ENCODE measurements at regions not wholly inside any gene's neighbourhood (a gene's known extent, or its start where the extent isn't known, plus 50 kb on each side); places are given as distances from the start of the nearest gene placed in this dataset.
A peak's percentile ranks its signal among the peaks of the same experiment; 100 is the strongest.

GRCh38 chr7:115097175-115097671 lies 175.3 kb downstream of the MDFIC start:
- intact Hi-C loops (cut with micrococcal nuclease; ENCODE audit: unreplicated experiment): no loop called here
- Histone ChIP-seq H3K27me3 (ENCODE audit: insufficient read depth, low read depth) (no peaks in the 10 kb centered on the region), H3F3A (ENCODE audit: insufficient read depth, low read depth) (no peaks in the 10 kb centered on the region), H3K9me2 (ENCODE audit: insufficient read depth) (no peaks in the 10 kb centered on the region), H3K4me3 (no peak overlapping the region), H3K36me3 (ENCODE audit: low read depth) (no peaks in the 10 kb centered on the region), H3K27ac (no peak overlapping the region), H3K4me1 (replicated peaks; ENCODE audit: insufficient read depth) (peaks cover 17% of the 10 kb centered on the region), H3K9me3 (ENCODE audit: insufficient read depth, low read depth) (peaks cover 11% of the 10 kb centered on the region; the same call in 1 of the 2 replicates), H3K79me2 (ENCODE audit: low read depth) (no peaks in the 10 kb centered on the region), H4K20me1 (ENCODE audit: insufficient read depth) (no peaks in the 10 kb centered on the region), H2AFZ (peak overlapping the region; percentile 45; the same call in 1 of the 2 replicates), H3K4me2 (no peak overlapping the region)
- CTCF ChIA-PET: no interaction called here
- no peak for TF ChIP-seq CTCF (conservative IDR thresholded peaks at IDR 0.05)
- no peak for TF ChIP-seq EZH2 (IDR thresholded peaks at IDR 0.05; ENCODE audit: low read depth)
- no TSS peak for BruUV-seq (replicated peaks)
- DNase-seq: peak in 1 of 2 experiments; percentile 60
- POLR2A ChIA-PET (ENCODE audit: unreplicated experiment): no interaction called here

GRCh38 chr7:115096262-115096661 lies 174.4 kb downstream of the MDFIC start:
- H3K4me3 ChIP-seq: no peak overlapping the region
- no peaks in the 10 kb centered on the region for H3K79me2 ChIP-seq (ENCODE audit: low read depth)
- H3K4me1 ChIP-seq (replicated peaks; ENCODE audit: insufficient read depth): peaks cover 17% of the 10 kb centered on the region
- TF ChIP-seq EZH2 (IDR thresholded peaks at IDR 0.05; ENCODE audit: low read depth) (no peak), CTCF (conservative IDR thresholded peaks at IDR 0.05) (no peak)
- ChIA-PET CTCF (no interaction called here), POLR2A (ENCODE audit: unreplicated experiment) (interaction anchor here (0.7 kb wide), 1 partner anchor 13 kb away, joined by 11 read pairs; no protein-coding TSS in a partner anchor)
- no peak overlapping the region for H3K27ac ChIP-seq
- no peak overlapping the region for H2AFZ ChIP-seq
- no peaks in the 10 kb centered on the region for H4K20me1 ChIP-seq (ENCODE audit: insufficient read depth)
- H3K9me2 ChIP-seq (ENCODE audit: insufficient read depth): no peaks in the 10 kb centered on the region
- no peaks in the 10 kb centered on the region for H3K36me3 ChIP-seq (ENCODE audit: low read depth)
- intact Hi-C loops (cut with micrococcal nuclease; ENCODE audit: unreplicated experiment): no loop called here
- no peaks in the 10 kb centered on the region for H3F3A ChIP-seq (ENCODE audit: insufficient read depth, low read depth)
- H3K9me3 ChIP-seq (ENCODE audit: insufficient read depth, low read depth): peaks cover 11% of the 10 kb centered on the region; the same call in 1 of the 2 replicates
- H3K27me3 ChIP-seq (ENCODE audit: insufficient read depth, low read depth): no peaks in the 10 kb centered on the region
- DNase-seq: no peak
- BruUV-seq (replicated peaks): no TSS peak
- H3K4me2 ChIP-seq: no peak overlapping the region

GRCh38 chr7:115094163-115094562 lies 172.3 kb downstream of the MDFIC start:
- H2AFZ ChIP-seq: no peak overlapping the region
- DNase-seq: no peak
- H3K9me3 ChIP-seq (ENCODE audit: insufficient read depth, low read depth): 0 out of 2 replicates have a peak, but pooled peaks cover 3% of the 10 kb centered on the region
- H4K20me1 ChIP-seq (ENCODE audit: insufficient read depth): no peaks in the 10 kb centered on the region
- TF ChIP-seq EZH2 (IDR thresholded peaks at IDR 0.05; ENCODE audit: low read depth) (no peak), CTCF (conservative IDR thresholded peaks at IDR 0.05) (no peak)
- H3K36me3 ChIP-seq (ENCODE audit: low read depth): no peaks in the 10 kb centered on the region
- no peaks in the 10 kb centered on the region for H3K9me2 ChIP-seq (ENCODE audit: insufficient read depth)
- no peak overlapping the region for H3K4me3 ChIP-seq
- H3K4me2 ChIP-seq: no peak overlapping the region
- peaks cover 8% of the 10 kb centered on the region; the same call in 1 of the 2 replicates for H3K4me1 ChIP-seq (replicated peaks; ENCODE audit: insufficient read depth)
- H3K79me2 ChIP-seq (ENCODE audit: low read depth): no peaks in the 10 kb centered on the region
- H3K27ac ChIP-seq: no peak overlapping the region
- H3F3A ChIP-seq (ENCODE audit: insufficient read depth, low read depth): no peaks in the 10 kb centered on the region
- ChIA-PET POLR2A (ENCODE audit: unreplicated experiment) (no interaction called here), CTCF (no interaction called here)
- intact Hi-C loops (cut with micrococcal nuclease; ENCODE audit: unreplicated experiment): no loop called here
- no TSS peak for BruUV-seq (replicated peaks)
- H3K27me3 ChIP-seq (ENCODE audit: insufficient read depth, low read depth): no peaks in the 10 kb centered on the region

Data from PC-9 (cell line).